GM18867 (cell line): ENCODE measurements at regions not wholly inside any gene's neighbourhood (a gene's known extent, or its start where the extent isn't known, plus 50 kb on each side); places are given as distances from the start of the nearest gene placed in this dataset.
"Not testable (repeated sequence)": the region's sequence is repeated elsewhere in the genome, so short reads cannot be mapped to it uniquely, and the experiment has no call there.

ENCODE experiments used
- ATAC-seq: cut with Tn5 transposase; IDR thresholded peaks from one replicate; pipeline ENCODE4 v1.9.1; 2021; ENCODE audit warnings: mild to moderate bottlenecking, moderate library complexity; ENCODE audit not compliant: unreplicated experiment

DNA sequence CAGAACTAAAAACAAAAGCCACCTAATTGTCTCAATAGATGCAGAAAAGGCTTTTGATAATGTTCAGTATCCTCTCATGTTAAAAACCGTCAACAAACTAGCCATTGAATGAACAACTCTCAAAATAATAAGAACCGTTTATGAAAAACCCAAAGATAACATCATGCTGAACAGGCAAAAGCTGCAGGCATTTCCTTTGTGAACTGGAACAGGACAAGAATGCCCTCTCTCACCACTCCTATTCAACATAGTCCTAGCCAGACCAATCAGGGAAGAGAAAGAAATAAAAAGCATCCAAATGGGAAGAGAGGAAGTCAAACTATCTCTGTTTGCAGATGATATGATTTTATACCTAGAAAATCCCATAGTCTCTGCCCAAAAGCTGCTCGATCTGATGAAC is 179.6 kb upstream of the EDNRB start:
- ATAC-seq: no peak

DNA sequence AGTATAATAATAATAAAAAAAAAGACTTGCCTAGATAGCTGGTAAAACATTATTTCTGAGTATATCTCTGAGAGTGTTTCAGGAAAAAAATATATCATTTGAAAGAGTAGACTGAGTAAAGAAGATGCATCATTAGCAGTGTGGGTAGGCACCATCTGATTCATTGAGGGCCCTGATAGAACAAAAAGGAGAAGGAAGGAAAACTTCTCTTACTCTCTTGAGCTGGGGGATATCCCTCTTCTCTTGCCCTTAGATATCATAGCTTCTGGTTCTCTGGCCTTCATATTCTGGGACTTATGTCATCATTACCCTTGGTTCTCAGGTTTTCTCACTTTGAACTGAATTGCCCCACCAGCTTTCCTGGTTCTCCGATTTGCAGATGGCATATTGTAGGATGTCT is 177.6 kb upstream of the EDNRB start:
- no peak for ATAC-seq

DNA sequence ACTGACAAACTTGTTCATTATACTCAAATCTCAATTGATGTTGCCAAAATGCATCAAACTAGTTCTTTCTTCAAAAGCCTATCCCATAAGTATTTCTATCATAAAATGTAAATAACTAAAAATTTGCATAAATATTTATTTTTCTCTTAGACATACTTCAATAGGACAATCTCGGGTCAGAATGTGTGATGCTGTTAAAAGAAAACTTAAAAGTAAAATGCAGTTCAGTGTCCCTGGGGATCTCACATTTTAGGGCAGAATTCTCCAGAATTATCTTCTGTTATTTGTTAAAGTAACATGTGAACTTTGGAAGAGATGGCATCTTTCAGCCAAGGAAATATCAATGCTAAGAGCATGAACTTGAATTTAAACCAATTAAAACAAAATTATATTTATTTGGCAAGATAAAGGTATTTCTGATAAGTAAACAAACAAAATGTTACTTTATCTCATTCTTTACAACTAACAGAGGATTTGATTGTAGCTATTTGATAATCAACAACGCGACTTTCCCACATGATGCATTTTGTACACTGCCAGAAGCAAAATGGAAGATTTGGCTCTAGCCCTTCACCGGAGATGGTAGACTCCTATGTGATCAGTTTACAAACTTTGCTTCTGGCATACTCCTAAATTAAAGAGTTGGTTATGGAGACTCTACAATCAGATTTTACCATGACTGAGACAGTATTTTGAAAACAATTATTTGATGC is 169.5 kb upstream of the EDNRB start:
- no peak for ATAC-seq

DNA sequence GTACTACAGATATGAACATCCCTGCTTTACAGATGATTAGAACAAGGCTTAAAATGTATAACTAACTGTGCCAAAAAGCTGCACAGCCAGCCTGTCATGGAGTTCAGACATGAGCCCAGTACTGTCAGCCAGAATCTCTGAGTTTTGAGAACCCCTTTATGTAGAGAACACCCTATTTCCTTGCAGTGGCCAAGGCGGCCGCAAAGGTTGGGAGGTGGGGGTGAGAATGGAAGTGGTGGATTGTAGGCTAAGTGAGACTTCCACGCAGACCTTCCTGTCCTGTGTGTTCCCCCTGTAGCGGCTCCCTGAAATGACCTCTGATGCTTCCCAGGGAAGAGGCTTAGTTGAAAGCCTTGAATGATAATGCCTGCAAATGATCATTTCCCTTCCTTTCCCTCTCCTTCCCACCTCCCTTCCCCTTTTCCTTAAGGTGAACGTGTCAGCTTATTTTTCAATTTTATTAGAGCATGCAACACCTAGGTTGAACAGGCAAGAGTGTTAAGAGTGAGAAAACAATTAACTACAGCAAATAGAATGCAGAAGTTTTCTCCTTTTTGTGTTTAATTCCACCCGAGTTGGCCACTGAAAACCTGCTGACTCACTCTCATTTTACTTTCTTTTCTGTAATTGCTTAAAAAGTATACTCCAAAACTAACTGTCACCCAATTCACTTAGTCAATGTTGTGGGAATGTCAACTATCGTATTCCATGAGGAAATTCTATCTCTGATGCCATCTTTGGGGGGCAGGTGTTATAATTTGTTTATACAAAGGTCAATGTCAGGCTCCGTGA is 167.0 kb upstream of the EDNRB start:
- no peak for ATAC-seq

DNA sequence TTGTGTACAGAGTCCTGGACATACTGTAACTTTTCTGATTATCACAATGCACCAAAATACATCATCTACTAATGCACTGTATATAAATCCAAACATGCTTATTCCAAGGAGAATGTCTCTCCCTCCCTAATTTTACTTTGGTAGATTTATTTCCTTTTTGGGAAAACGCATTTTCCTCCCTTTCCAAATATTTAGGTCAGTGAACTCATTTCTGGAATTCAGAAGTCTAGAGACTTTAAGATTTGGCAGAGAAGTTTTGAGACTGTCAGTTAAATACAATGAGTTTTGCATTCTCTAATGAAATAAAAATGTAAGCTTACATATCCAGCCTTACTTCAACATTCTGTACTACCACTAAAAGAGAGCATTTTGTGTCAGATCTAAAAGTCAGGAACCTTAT is 165.8 kb upstream of the EDNRB start:
- ATAC-seq: no peak

DNA sequence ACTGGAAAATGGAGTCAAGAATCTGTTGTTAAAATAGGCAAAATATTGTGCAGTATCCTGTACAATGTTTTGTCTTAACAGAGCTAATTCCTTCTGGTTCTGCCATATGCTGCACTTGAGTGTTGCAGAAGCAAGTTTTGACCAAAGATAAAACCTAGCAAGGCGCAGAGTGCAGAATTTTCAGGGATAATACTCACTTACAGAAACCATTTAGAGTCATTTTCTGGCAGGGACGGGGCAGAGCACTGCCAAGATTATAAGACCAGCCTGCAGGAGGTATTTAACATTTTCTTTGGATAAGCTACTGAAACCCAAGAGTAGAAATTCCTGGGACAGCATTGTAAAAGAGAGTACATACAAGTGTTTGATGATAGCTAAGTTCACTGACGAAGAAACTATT is 159.5 kb upstream of the EDNRB start:
- no peak for ATAC-seq

DNA sequence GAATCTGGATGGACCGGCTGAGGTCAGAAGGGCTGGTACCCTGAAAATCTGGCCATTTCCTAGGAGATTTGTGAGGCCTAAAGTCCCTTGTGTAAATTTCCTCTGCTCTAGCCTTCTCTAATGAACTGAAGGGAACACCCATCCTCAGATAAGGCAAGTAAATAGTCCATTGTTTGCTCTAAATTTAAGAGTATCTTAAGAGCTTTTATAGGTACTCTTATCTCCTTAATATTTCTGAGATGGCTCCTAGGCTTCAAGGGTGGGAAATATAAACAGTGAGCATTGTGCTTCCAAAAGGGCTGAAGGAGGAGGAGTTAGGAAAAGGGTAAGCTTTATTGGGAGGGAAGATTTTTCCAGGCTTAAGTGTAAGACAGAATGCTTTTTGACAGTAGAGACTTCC is 148.7 kb upstream of the EDNRB start:
- no peak for ATAC-seq

DNA sequence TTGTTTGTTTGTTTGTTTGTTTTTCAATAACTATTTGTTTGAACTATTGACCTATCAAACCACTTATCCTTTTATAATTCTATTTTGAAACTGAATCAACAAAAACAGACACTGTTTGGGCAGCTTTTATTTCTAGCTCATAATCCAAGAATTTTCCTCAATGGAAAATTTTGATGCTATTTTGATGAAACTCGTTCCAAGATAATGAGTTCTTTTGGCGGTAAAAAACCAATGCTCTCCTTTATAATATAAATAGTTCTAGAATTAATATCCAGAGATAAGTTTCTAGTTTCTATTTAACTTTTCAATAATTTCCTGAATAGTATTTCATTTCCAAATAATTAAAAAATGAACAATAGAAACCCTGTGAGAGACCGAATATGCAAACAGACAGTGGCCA is 146.5 kb upstream of the EDNRB start:
- no peak for ATAC-seq

DNA sequence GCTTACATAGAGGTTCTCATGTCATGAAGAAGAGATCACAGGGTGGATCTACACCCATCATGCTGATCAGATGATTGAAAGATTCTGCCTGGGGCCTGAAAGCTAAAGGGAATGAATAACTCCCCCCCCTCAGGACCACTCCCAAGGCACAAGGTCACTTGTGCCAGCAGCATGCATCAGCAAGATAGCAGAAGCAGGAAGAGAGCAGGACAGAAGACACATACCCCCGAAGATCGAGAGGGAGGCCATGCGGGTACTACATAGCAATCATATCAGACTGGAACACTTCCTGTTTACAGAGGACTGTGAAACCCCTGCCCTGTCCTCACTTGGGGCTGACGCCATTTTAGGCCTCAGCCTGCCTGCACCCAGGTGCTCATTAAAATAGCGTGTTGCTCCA is 143.2 kb upstream of the EDNRB start:
- no peak for ATAC-seq

DNA sequence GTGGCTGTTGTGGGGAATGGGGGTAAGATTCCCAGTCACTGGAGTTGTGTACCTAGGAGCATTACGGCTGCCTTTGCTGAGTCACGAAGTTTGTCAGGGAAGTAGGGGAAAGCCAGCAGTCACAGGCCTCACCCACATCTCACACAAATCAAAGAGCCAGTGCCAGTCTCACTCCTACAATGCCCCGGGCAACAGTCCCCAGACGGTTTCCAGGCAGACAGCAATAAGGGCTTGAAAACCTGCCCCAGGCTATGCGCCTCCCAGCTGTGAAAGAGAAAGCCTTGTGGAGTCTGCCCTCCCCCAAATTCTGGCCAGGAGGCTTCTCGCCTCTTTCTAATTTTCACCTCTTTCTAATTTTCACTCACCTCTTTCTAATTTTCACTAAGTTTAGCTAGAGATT is 142.3 kb upstream of the EDNRB start:
- ATAC-seq: no peak

DNA sequence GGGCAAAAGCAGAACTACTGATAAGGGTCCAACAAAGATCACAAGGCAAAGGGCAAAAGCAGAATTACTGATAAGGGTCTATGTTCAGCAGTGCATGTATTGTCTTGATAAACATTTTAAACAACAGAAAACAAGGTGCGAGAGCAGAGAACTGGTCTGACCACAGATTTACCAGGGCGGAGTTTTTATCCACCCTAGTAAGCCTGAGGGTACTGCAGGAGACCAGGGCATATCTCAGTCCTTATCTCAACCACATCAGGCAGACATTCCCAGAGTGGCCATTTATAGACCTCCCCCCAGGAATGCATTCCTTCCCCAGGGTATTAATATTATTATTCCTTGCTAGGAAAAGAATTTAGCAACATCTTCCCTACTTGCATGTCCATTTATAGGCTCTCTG is 138.2 kb upstream of the EDNRB start:
- ATAC-seq: not testable (repeated sequence)

DNA sequence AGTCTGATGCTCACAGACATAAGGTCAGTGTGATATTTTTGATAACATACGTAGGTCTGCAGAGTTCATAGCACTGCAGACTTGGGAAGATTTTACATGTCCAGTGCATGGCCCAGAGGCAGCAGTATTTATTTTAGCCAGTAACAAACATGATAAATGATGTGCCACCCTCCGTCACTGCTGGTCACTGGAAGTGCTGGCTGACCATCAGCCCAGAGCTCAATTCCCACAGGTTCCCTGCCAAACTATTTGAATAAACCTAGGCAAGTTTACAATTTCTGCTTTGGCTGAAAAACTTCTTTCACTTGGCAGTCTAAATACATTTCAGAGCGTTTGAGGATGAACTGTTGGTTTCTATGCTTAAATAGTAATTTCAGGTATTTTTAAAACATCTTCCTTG is 135.5 kb upstream of the EDNRB start:
- ATAC-seq: no peak

DNA sequence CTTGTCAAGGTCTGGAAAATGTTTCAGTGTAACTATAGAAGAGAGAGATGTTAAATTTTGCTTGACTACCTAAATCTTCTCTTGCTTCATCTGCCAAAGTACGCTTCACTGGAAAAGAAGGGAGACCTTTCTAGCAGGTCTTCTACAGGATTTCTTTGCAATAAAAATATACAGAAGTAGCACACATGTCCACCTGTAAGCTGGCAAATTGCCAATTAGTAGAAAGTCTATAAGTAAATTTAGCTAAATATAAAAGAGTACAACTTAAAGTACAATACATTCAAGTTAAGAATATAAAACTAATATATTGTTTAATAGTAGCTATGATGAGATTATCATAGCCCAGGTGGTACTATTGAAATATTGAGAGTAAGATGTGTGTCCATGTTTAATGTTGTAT is 128.5 kb upstream of the EDNRB start:
- ATAC-seq: no peak

DNA sequence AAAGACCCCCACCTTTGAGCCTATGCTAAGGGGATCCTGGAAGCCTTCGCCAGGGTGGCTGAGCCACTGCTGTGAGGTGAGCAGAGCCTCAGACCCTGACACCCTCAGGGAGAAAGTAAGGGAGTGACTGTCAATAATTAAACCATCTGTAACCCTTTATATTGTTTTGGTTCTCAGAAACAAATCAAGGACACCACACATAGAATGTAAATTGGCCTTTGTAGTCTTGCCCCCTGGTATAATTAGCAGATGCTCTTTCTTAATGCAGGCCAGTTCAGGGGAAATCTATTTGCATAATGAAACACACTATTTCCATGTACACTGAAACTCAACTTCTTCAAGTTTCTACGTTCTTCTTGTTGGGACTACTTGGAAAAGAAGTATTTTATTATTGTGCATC is 127.7 kb upstream of the EDNRB start:
- ATAC-seq: peak; percentile 94

DNA sequence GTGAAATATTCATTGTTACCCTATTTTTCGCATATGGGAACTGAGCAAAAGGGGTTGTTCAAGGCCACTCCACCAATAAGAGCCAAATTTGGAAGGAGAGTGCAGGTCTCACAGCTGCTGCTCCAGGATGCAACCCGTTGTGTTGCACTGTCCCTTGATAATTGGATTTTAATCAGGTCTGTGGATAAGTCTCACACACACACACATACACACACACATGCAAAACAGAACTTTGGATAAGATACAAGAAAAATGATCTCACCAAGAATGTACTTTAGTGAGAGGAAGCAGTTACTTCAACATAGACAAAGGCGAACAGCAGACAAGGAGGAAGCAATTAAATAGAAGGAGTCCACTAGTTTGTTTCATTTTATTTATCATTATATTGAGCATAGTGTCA is 127.3 kb upstream of the EDNRB start:
- peak; percentile 26 for ATAC-seq

DNA sequence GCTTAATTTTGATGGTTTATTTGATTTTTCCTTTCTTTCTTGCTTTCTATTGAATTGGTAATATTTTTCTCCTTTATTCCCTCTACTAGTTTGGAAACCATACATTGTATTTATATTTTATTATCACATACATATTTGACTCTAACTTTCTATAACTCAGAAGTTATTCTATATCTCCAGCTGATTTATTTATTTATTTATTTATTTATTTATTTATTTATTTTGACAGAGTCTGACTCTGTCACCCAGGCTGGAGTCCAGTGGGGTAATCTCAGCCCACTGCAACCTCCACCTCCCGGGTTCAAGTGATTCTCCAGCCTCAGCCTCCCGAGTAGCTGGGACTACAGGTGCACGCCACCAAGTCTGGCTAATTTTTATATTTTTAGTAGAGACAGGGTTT is 122.7 kb upstream of the EDNRB start:
- not testable (repeated sequence) for ATAC-seq

DNA sequence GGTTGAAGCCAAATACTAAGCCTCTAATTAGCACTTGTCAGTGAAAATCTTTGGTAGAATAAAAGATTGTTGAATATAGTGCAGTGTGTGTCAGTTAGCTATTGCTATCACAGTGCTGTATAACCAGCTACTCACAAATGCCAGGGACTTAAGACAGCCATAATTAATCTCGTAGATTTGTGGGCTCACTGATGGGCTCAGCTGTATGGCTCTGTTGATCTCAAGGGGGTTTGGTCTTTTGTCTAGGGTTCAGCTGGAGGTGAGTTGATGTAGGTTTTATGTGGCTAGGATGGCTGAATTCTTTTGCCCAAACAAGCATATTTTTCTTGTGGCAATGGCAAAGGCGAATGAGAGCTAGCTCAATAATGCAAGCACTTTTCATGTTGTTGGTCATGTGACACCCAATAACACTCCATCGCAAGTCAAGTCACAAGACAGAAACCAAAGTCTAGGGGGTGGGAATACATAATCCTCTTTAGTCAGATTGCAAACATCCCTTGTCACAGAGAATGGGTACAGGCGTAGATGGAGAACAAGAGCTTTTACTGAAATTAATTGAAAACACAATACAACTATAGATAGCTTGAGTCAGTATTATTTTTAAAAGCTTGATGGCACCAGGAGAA is 121.7 kb upstream of the EDNRB start:
- ATAC-seq: no peak

DNA sequence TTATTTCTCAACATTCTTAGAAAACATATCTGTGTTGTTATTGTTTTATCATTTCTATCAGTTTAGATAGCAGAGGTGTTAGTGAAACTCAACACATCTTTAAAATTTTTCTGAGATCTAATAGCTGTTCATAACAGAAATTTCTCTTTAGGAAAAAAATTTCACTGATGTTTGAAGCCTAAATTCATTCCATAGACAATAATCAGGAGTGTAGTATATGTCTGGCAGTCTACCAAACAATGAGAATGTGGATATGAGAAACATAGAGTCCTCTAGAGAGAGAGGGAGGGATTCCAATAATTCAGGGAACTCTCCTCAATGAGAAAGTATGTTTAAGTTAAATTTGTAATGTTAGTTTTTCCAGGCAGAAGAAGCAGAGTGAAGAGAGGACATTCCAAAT is 118.2 kb upstream of the EDNRB start:
- no peak for ATAC-seq

DNA sequence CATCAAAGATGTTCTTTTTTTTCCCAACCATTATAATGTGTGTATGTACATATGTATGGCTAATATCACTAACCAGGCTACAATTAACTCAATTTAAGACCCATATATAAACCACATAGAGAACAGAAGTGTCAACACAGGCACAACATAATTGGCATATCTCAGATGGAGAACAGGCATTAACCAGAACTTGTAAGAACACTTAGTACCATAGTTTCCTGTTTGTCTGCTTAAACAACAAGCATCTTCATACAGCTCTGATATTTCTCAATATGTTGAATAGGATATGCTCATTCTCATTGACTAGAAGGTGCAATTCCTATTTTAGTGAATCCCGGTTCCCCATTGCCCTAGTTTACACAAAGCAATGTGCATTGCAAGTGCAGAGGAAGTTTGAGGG is 116.9 kb upstream of the EDNRB start:
- ATAC-seq: no peak

DNA sequence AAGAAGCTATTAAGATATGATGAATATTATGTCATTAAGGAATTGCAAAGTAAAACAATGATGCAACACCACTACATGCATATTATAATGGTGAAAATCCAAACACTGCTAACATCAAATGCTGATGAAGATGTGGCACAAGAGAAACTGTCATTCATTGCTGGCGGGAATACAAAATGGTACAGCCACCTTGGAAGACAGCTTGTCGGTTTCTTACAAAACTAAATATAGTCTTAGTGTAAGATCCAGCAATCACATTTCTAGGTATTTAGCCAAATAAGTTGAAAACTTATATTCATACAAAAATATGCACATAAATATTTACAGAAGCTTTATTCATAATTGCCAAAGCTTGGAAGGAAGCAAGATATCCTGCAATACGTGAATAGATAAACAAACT is 114.9 kb upstream of the EDNRB start:
- ATAC-seq: no peak

DNA sequence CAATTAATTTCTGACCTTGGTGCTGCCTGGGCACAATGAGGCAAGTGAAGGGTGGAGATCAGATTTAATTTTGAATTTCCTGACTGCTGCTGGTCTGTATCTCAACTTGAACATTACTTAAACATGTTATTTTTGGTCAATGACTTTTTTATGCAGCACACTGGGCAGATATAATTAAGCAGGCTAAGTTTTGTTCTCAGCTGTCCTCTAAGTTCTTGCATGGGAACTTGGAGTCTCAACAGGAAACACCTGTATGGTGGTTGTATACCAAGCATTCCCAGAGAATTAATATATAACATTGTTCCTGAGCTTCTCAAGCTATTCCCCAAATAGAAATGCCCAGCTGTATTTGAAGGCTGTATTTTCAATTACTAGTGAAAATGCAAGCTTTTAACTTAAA is 113.5 kb upstream of the EDNRB start:
- ATAC-seq: no peak

DNA sequence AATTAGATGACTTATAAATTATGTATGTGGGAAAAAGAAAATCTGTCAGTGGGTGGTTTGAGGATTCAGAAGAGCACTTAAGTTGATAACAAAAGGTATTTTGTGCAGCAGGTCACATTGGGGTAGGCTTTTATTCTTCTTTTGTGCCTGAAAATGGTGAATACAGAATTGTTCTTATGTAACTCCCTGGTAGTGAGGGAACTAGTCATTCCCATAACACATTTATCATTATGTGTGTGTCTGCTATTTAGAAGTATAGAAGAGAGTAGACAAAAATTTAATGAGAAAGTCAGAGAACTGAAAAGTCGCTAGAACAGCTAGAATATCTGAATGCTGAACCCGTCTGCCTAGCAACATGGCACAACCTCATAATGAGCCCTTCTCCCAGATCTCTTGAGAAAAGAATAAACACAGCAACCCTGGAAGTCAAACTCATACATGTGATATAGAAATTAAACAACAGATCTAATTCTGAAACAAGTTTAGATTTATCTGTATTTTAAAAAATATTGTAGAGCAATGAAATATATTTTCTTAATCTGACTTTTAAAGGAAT is 111.8 kb upstream of the EDNRB start:
- ATAC-seq: no peak
